ENCODE measurements at regions not wholly inside any gene's neighbourhood (a gene's known extent, or its start where the extent isn't known, plus 50 kb on each side); places are given as distances from the start of the nearest gene placed in this dataset.

- TF ChIP-seq, protein P1, sequence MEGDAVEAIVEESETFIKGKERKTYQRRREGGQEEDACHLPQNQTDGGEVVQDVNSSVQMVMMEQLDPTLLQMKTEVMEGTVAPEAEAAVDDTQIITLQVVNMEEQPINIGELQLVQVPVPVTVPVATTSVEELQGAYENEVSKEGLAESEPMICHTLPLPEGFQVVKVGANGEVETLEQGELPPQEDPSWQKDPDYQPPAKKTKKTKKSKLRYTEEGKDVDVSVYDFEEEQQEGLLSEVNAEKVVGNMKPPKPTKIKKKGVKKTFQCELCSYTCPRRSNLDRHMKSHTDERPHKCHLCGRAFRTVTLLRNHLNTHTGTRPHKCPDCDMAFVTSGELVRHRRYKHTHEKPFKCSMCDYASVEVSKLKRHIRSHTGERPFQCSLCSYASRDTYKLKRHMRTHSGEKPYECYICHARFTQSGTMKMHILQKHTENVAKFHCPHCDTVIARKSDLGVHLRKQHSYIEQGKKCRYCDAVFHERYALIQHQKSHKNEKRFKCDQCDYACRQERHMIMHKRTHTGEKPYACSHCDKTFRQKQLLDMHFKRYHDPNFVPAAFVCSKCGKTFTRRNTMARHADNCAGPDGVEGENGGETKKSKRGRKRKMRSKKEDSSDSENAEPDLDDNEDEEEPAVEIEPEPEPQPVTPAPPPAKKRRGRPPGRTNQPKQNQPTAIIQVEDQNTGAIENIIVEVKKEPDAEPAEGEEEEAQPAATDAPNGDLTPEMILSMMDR (IDR thresholded peaks at IDR 0.05), result no peak
- Mint-ChIP-seq H3K27ac (no peak overlapping the region), H3K4me1 (no peaks in the 10 kb centered on the region), H3K36me3 (ENCODE audit: low read depth) (no peaks in the 10 kb centered on the region), H3K27me3 (ENCODE audit: low read depth, poor library complexity) (peaks cover 13% of the 10 kb centered on the region), H3K4me3 (no peak overlapping the region), H3K9me3 (no peaks in the 10 kb centered on the region)
- DNase-seq, result no peak
Measured at GRCh38 chr6:88367248-88367647, 201.1 kb upstream of the CNR1 start.

GRCh38 chr6:88366672-88367071 lies 200.5 kb upstream of the CNR1 start:
- TF ChIP-seq, protein P1 (IDR thresholded peaks at IDR 0.05), result no peak
- H3K36me3 Mint-ChIP-seq (ENCODE audit: low read depth), result no peaks in the 10 kb centered on the region
- H3K4me1 Mint-ChIP-seq, result no peaks in the 10 kb centered on the region
- H3K27me3 Mint-ChIP-seq (ENCODE audit: low read depth, poor library complexity), result peaks cover 13% of the 10 kb centered on the region
- no peaks in the 10 kb centered on the region for H3K9me3 Mint-ChIP-seq
- H3K27ac Mint-ChIP-seq, result no peak overlapping the region
- no peak overlapping the region for H3K4me3 Mint-ChIP-seq
- no peak for DNase-seq

- Mint-ChIP-seq H3K36me3 (ENCODE audit: low read depth) (no peaks in the 10 kb centered on the region), H3K27me3 (ENCODE audit: low read depth, poor library complexity) (peaks cover 12% of the 10 kb centered on the region), H3K9me3 (no peaks in the 10 kb centered on the region), H3K4me1 (no peaks in the 10 kb centered on the region), H3K4me3 (no peak overlapping the region), H3K27ac (no peak overlapping the region)
- TF ChIP-seq, protein P1 (IDR thresholded peaks at IDR 0.05), result no peak
- no peak for DNase-seq
Measured at GRCh38 chr6:88365656-88366055, 199.5 kb upstream of the CNR1 start.

DNA sequence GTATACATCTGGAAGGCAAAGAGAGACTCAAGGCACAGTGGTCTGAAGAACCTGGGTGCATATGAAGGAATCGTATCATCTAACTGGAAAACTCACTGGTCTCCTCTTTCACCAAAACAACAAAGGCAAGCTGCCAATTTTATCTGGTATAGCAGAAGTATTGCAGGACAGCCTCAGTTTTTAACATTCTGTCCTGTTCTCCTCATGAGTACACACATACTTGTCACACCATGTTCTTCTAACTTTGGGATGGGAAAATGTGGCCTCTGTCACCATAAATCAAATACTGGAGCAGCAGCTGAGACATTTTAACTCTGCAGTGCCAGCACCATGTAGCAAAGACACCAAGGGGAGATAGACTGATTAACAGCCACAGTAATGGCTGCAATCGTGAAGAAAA lies 199.1 kb upstream of the CNR1 start:
- no peaks in the 10 kb centered on the region for H3K4me1 Mint-ChIP-seq
- TF ChIP-seq, protein P1 (IDR thresholded peaks at IDR 0.05), result no peak
- no peaks in the 10 kb centered on the region for H3K36me3 Mint-ChIP-seq (ENCODE audit: low read depth)
- H3K9me3 Mint-ChIP-seq, result no peaks in the 10 kb centered on the region
- DNase-seq, result no peak
- no peak overlapping the region for H3K4me3 Mint-ChIP-seq
- peaks cover 14% of the 10 kb centered on the region for H3K27me3 Mint-ChIP-seq (ENCODE audit: low read depth, poor library complexity)
- no peak overlapping the region for H3K27ac Mint-ChIP-seq

- peaks cover 8% of the 10 kb centered on the region for H3K27me3 Mint-ChIP-seq (ENCODE audit: low read depth, poor library complexity)
- no peak overlapping the region for H3K27ac Mint-ChIP-seq
- no peak for DNase-seq
- H3K4me3 Mint-ChIP-seq, result no peak overlapping the region
- H3K36me3 Mint-ChIP-seq (ENCODE audit: low read depth), result no peaks in the 10 kb centered on the region
- TF ChIP-seq, protein P1 (IDR thresholded peaks at IDR 0.05), result no peak
- H3K4me1 Mint-ChIP-seq, result no peaks in the 10 kb centered on the region
- H3K9me3 Mint-ChIP-seq, result no peaks in the 10 kb centered on the region
Measured at GRCh38 chr6:88361754-88362153, 195.6 kb upstream of the CNR1 start.

DNA sequence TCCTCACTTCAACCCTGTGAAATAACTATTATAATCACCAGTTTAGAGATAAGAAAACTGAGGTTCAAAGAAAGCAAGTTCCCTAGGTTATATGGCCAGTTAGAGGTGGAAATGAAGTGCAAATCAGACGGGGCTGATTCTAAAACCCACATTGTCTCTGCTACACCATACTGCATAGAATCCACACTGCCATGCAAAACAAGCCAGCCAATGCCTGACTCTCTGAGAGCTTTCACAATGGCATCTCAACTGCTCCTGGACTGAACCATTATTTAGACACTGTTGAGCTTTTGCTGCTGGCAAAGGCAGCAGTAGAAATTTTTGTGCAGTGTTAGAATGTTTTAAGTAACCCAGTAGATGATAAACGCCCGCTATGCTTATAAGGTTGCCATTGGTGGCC lies 195.2 kb upstream of the CNR1 start:
- no peak overlapping the region for H3K4me3 Mint-ChIP-seq
- H3K36me3 Mint-ChIP-seq (ENCODE audit: low read depth), result no peaks in the 10 kb centered on the region
- TF ChIP-seq, protein P1 (IDR thresholded peaks at IDR 0.05), result no peak
- H3K9me3 Mint-ChIP-seq, result no peaks in the 10 kb centered on the region
- no peak for DNase-seq
- no peak overlapping the region for H3K27ac Mint-ChIP-seq
- no peaks in the 10 kb centered on the region for H3K4me1 Mint-ChIP-seq
- H3K27me3 Mint-ChIP-seq (ENCODE audit: low read depth, poor library complexity), result peaks cover 7% of the 10 kb centered on the region
